ENCODE measurements at regions not wholly inside any gene's neighbourhood (a gene's known extent, or its start where the extent isn't known, plus 50 kb on each side); places are given as distances from the start of the nearest gene placed in this dataset.
"Not testable (repeated sequence)": the region's sequence is repeated elsewhere in the genome, so short reads cannot be mapped to it uniquely, and the experiment has no call there.

DNA sequence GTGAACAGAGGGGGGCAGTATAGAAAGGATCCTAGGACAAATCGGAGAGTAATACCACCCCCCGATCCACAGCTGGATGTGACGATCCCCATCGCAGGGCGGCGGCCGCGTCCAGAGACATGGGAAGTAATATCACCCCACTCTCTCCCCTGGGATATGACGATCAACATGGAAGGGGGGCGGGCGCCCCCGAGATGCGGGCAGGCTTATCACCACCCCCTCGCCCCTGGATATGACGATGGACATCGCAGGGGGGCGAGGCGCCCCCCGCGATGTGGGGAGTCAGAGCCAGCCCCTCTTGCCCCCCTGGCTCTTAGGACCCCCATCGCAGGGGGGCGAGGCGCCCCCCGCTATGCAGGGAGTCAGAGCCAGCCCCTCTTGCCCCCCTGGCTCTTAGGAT is 120.4 kb upstream of the OSBPL11 start:
- no peak overlapping the region for H3K4me3 ChIP-seq (IDR thresholded peaks at IDR 0.05; ENCODE audit: insufficient read depth, low read depth, low read length)
- no peak overlapping the region for H2AFZ ChIP-seq (ENCODE audit: low read depth)
- no peaks in the 10 kb centered on the region for H3K4me1 ChIP-seq (ENCODE audit: low read depth, poor library complexity, severe bottlenecking)
- no peak overlapping the region for H3K27ac ChIP-seq
- TF ChIP-seq CTCF (conservative IDR thresholded peaks at IDR 0.05; ENCODE audit: low read depth, low read length) = no peak
- no peaks in the 10 kb centered on the region for H3K79me2 ChIP-seq (ENCODE audit: insufficient read depth, low read depth)
- H3K36me3 ChIP-seq (ENCODE audit: insufficient read depth) = no peaks in the 10 kb centered on the region
- no peak overlapping the region for H3K9ac ChIP-seq
- H3K4me2 ChIP-seq = no peak overlapping the region
- H4K20me1 ChIP-seq (ENCODE audit: insufficient read depth) = no peaks in the 10 kb centered on the region
- no peaks in the 10 kb centered on the region for H3K27me3 ChIP-seq (ENCODE audit: insufficient read depth, low read depth)

- H3K79me2 ChIP-seq (ENCODE audit: insufficient read depth, low read depth); H2AFZ ChIP-seq (ENCODE audit: low read depth); H3K4me1 ChIP-seq (ENCODE audit: low read depth, poor library complexity, severe bottlenecking); H4K20me1 ChIP-seq (ENCODE audit: insufficient read depth); H3K27me3 ChIP-seq (ENCODE audit: insufficient read depth, low read depth); H3K4me2 ChIP-seq; H3K27ac ChIP-seq; H3K4me3 ChIP-seq (IDR thresholded peaks at IDR 0.05; ENCODE audit: insufficient read depth, low read depth, low read length); H3K36me3 ChIP-seq (ENCODE audit: insufficient read depth); H3K9ac ChIP-seq: not testable (repeated sequence)
Measured at GRCh38 chr3:125732151-125732550, 136.9 kb upstream of the OSBPL11 start.

DNA sequence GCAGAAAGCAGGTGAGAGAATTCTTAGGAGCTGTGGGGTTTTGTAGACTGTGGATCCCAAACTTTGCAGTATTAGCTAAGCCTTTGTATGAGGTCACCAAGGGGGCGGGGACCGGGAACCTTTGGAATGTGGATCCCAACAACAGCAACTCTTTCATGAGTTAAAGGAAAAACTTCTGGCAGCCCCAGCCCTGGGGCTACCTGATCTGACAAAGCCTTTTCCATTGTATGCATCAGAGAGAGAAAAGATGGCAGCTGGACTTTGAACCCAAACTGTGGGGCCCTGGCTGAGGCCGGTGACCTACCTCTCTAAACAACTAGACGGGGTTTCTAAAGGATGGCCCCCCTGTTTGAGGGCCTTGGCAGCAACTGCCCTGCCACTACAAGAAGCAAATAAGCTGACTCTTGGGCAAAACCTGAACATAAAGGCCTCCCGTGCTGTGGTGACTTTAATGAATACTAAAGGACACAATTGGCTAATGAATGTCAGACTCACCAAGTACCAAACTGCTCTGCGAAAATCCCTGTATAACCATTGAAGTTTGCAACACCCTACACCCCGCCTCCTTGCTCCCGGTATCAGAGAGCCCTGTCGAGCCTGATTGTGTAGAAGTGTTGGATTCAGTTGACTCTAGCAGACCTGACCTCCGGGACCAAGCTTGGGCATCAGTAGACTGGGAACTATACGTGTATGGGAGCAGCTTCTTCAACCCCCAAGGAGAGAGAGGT is 146.9 kb upstream of the OSBPL11 start:
- not testable (repeated sequence) for H3K27me3 ChIP-seq (ENCODE audit: insufficient read depth, low read depth)

DNA sequence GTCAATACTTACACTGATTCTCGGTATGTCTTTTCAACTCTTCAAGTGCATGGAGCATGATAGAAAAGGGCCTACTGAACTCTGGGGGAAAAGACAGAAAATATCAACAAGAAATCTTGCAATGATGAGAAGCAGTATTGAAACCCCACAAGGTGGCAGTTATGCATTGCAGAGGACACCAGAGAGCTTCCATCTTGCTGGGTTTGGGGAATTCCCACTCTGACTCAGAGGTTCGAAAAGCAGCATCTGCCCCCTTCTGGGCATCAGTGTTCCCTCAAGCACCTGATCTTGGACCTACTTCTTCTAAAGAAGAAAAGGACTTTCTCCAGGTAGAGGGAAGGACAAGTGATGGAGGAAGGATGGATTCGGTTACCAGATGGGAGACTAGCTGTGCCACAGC is 147.5 kb upstream of the OSBPL11 start:
- not testable (repeated sequence) for H3K9ac ChIP-seq; H3K4me3 ChIP-seq (IDR thresholded peaks at IDR 0.05; ENCODE audit: insufficient read depth, low read depth, low read length); H3K79me2 ChIP-seq (ENCODE audit: insufficient read depth, low read depth); H3K4me2 ChIP-seq; H4K20me1 ChIP-seq (ENCODE audit: insufficient read depth); H3K27me3 ChIP-seq (ENCODE audit: insufficient read depth, low read depth); H3K4me1 ChIP-seq (ENCODE audit: low read depth, poor library complexity, severe bottlenecking); H3K27ac ChIP-seq; H3K36me3 ChIP-seq (ENCODE audit: insufficient read depth)
- peak overlapping the region; percentile 6; the same call in 1 of the 2 replicates for H2AFZ ChIP-seq (ENCODE audit: low read depth)

More for the DNA sequence above, 146.9 kb upstream of the OSBPL11 start:
- not testable (repeated sequence) for H3K9ac ChIP-seq; H3K79me2 ChIP-seq (ENCODE audit: insufficient read depth, low read depth); H3K4me2 ChIP-seq; H3K4me3 ChIP-seq (IDR thresholded peaks at IDR 0.05; ENCODE audit: insufficient read depth, low read depth, low read length); H4K20me1 ChIP-seq (ENCODE audit: insufficient read depth); H3K4me1 ChIP-seq (ENCODE audit: low read depth, poor library complexity, severe bottlenecking); H3K36me3 ChIP-seq (ENCODE audit: insufficient read depth); H3K27ac ChIP-seq
- peak overlapping the region; percentile 6; the same call in 1 of the 2 replicates for H2AFZ ChIP-seq (ENCODE audit: low read depth)

GRCh38 chr3:125757050-125757449 is 161.8 kb upstream of the OSBPL11 start:
- not testable (repeated sequence) for H3K27ac ChIP-seq; H3K27me3 ChIP-seq (ENCODE audit: insufficient read depth, low read depth); H3K36me3 ChIP-seq (ENCODE audit: insufficient read depth); H3K4me1 ChIP-seq (ENCODE audit: low read depth, poor library complexity, severe bottlenecking); H3K4me2 ChIP-seq; H3K9ac ChIP-seq; H3K79me2 ChIP-seq (ENCODE audit: insufficient read depth, low read depth); H3K4me3 ChIP-seq (IDR thresholded peaks at IDR 0.05; ENCODE audit: insufficient read depth, low read depth, low read length); H2AFZ ChIP-seq (ENCODE audit: low read depth); H4K20me1 ChIP-seq (ENCODE audit: insufficient read depth)

DNA sequence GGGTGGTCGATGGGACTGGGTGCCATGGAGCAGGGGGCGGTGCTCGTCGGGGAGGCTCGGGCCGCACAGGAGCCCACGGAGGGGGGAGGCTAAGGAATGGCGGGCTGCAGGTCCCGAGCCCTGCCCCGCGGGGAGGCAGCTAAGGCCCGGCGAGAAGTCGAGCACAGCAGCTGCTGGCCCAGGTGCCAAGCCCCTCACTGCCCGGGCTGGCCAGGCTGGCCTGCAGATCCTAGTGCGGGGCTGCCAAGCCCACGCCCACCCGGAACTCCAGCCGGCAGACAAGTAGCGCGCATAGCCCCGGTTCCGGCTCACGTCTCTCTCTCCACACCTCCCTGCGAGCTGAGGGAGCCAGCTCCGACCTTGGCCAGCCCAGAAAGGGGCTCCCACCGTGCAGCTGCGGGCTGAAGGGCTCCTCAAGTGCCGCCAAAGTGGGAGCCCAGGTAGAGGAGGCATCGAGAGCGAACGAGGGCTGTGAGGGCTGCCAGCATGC is 163.4 kb upstream of the OSBPL11 start:
- H3K4me2 ChIP-seq; H3K4me1 ChIP-seq (ENCODE audit: low read depth, poor library complexity, severe bottlenecking); H2AFZ ChIP-seq (ENCODE audit: low read depth); H4K20me1 ChIP-seq (ENCODE audit: insufficient read depth); H3K27ac ChIP-seq; H3K9ac ChIP-seq; H3K27me3 ChIP-seq (ENCODE audit: insufficient read depth, low read depth); H3K36me3 ChIP-seq (ENCODE audit: insufficient read depth); H3K4me3 ChIP-seq (IDR thresholded peaks at IDR 0.05; ENCODE audit: insufficient read depth, low read depth, low read length); H3K79me2 ChIP-seq (ENCODE audit: insufficient read depth, low read depth): not testable (repeated sequence)

GRCh38 chr3:125762601-125763000 is 167.3 kb upstream of the OSBPL11 start:
- H3K79me2 ChIP-seq (ENCODE audit: insufficient read depth, low read depth); H3K4me2 ChIP-seq; H3K36me3 ChIP-seq (ENCODE audit: insufficient read depth); H3K27me3 ChIP-seq (ENCODE audit: insufficient read depth, low read depth); H3K9ac ChIP-seq; H3K4me3 ChIP-seq (IDR thresholded peaks at IDR 0.05; ENCODE audit: insufficient read depth, low read depth, low read length); H3K4me1 ChIP-seq (ENCODE audit: low read depth, poor library complexity, severe bottlenecking); H3K27ac ChIP-seq; H4K20me1 ChIP-seq (ENCODE audit: insufficient read depth); H2AFZ ChIP-seq (ENCODE audit: low read depth): not testable (repeated sequence)

Data from KMS-11 (cell line).